ENCODE measurements at regions not wholly inside any gene's neighbourhood (a gene's known extent, or its start where the extent isn't known, plus 50 kb on each side); places are given as distances from the start of the nearest gene placed in this dataset.

DNA sequence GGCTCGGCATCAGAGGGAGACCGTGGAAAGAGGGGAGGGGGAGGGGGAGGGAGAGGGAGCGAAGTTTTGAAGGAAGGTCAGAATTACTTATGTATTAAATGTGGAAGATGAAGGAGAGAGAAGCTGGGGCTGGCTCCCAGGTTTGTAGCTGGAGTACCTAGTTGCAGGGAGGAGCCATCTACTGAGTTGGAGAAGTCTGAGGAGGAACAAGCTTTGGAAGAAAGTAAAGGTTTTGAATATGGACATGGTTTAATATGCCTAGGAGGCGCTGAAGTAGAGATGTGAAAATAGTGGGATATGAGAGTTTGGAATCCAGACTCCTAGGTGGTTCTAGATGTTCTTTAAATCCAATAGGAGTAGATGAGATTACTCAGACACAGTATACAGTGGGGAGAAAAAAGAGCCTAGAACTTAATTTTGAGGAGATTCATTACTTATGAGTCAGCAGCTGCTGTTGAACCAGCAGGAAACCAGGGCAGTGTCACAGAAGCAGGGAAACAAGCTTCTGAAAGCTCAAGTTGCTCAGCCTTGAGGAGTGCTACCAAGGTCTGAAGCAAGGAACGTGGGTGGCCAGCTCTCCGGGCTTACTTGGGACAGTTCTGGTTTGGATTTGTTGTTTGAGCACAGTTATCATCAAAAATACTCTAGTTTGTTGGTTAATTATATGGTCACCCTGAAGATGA is 149.3 kb downstream of the UTRN start:
- DNase-seq (no peak), ATAC-seq (ENCODE audit: poor library complexity) (no peak)
- H3K36me3 ChIP-seq (ENCODE audit: insufficient read depth, low read length) = peaks cover 69% of the 10 kb centered on the region
- Mint-ChIP-seq H3K4me1 (ENCODE audit: low read depth) (no peaks in the 10 kb centered on the region), H3K9me3 (no peaks in the 10 kb centered on the region), H3K4me3 (no peak overlapping the region), H3K27me3 (no peaks in the 10 kb centered on the region), H3K27ac (no peak overlapping the region), H3K36me3 (ENCODE audit: low read depth) (peaks cover 84% of the 10 kb centered on the region)
- H3K27ac ChIP-seq (ENCODE audit: low read depth in 1 of 2, low read length in 2 of 2) = no peak overlapping the region
- POLR2A ChIA-PET = interaction anchor here (0.6 kb wide), 1 partner anchor 127 kb away, joined by 3 read pairs; no protein-coding TSS in a partner anchor
- no peaks in the 10 kb centered on the region for H3K9me3 ChIP-seq (ENCODE audit: control insufficient read depth in 1 of 2, insufficient read depth in 1 of 2, low read length in 2 of 2)
- H3K27me3 ChIP-seq (ENCODE audit: control insufficient read depth in 1 of 2, insufficient read depth in 2 of 2, low read length in 2 of 2) = no peaks in the 10 kb centered on the region
- intact Hi-C loops (cut with DNase I, micrococcal nuclease) = no loop called here
- TF ChIP-seq, protein P1, sequence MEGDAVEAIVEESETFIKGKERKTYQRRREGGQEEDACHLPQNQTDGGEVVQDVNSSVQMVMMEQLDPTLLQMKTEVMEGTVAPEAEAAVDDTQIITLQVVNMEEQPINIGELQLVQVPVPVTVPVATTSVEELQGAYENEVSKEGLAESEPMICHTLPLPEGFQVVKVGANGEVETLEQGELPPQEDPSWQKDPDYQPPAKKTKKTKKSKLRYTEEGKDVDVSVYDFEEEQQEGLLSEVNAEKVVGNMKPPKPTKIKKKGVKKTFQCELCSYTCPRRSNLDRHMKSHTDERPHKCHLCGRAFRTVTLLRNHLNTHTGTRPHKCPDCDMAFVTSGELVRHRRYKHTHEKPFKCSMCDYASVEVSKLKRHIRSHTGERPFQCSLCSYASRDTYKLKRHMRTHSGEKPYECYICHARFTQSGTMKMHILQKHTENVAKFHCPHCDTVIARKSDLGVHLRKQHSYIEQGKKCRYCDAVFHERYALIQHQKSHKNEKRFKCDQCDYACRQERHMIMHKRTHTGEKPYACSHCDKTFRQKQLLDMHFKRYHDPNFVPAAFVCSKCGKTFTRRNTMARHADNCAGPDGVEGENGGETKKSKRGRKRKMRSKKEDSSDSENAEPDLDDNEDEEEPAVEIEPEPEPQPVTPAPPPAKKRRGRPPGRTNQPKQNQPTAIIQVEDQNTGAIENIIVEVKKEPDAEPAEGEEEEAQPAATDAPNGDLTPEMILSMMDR (IDR thresholded peaks at IDR 0.05) = no peak
- CTCF ChIA-PET = no interaction called here
- no peak overlapping the region for H3K4me3 ChIP-seq (ENCODE audit: low read length)
- no peaks in the 10 kb centered on the region for H3K4me1 ChIP-seq (ENCODE audit: insufficient read depth, low read length)

DNA sequence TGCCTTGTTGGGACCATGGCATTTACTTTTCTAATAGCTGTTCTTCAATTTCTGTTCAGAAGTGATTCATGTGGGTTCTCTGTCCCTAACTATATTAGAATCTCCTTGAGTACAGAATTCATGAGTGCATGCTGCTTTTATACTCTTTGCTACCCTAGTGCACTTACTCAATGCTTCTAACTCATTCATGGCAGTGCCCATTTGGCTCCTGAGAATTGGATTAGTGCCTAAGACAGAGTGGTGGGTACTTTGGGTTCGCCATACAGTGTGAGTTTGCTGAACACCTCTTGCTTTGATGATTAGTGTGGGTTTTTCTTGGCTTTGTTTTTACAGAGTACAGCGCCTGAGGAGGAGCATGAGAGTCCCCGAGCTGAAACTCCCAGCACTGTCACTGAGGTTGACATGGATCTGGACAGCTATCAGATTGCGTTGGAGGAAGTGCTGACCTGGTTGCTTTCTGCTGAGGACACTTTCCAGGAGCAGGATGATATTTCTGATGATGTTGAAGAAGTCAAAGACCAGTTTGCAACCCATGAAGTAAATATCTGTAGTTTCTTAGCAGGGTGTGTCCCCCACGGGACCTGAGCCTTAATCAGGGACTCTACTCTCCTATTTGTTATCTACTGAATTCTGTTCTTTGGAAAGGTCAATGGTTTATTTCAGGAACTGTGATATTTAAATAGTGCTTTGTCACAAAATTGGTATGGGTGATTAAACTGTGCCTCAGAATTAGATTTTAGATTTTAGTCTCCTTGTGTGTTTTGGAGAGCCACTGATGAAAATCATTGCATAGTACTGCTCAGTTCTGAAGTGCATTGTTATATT is 150.7 kb downstream of the UTRN start:
- Mint-ChIP-seq H3K4me3 (no peak overlapping the region), H3K36me3 (ENCODE audit: low read depth) (peaks cover 85% of the 10 kb centered on the region), H3K4me1 (ENCODE audit: low read depth) (no peaks in the 10 kb centered on the region), H3K9me3 (no peaks in the 10 kb centered on the region), H3K27ac (no peak overlapping the region), H3K27me3 (no peaks in the 10 kb centered on the region)
- no peaks in the 10 kb centered on the region for H3K4me1 ChIP-seq (ENCODE audit: insufficient read depth, low read length)
- intact Hi-C loops (cut with DNase I, micrococcal nuclease) = no loop called here
- no peaks in the 10 kb centered on the region for H3K27me3 ChIP-seq (ENCODE audit: control insufficient read depth in 1 of 2, insufficient read depth in 2 of 2, low read length in 2 of 2)
- no peak overlapping the region for H3K4me3 ChIP-seq (ENCODE audit: low read length)
- CTCF ChIA-PET = no interaction called here
- H3K36me3 ChIP-seq (ENCODE audit: insufficient read depth, low read length) = peaks cover 69% of the 10 kb centered on the region
- TF ChIP-seq, protein P1 (IDR thresholded peaks at IDR 0.05) = no peak
- POLR2A ChIA-PET = no interaction called here
- H3K27ac ChIP-seq (ENCODE audit: low read depth in 1 of 2, low read length in 2 of 2) = no peak overlapping the region
- ATAC-seq (ENCODE audit: poor library complexity) (no peak), DNase-seq (no peak)
- no peaks in the 10 kb centered on the region for H3K9me3 ChIP-seq (ENCODE audit: control insufficient read depth in 1 of 2, insufficient read depth in 1 of 2, low read length in 2 of 2)

DNA sequence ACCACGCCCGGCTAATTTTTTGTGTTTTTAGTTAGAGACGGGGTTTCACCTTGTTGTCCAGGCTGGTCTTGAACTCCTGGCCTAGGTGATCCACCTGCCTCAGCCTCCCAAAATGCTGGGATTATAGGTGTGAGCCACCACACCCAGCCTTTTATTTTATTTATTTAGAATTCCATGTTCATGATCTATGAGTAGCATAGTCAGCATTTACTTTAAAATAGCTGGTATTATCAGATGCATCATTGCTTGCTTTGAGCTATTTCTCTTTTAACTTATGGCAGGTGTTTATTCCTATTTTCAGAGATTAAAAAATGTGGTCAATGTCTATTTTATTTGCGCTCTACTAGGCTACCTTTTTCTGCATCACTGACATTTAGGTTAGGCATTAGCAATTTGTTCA is 152.0 kb downstream of the UTRN start:
- no peak overlapping the region for H3K4me3 ChIP-seq (ENCODE audit: low read length)
- DNase-seq (no peak), ATAC-seq (ENCODE audit: poor library complexity) (no peak)
- CTCF ChIA-PET = no interaction called here
- Mint-ChIP-seq H3K27me3 (no peaks in the 10 kb centered on the region), H3K4me1 (ENCODE audit: low read depth) (no peaks in the 10 kb centered on the region), H3K9me3 (no peaks in the 10 kb centered on the region), H3K4me3 (no peak overlapping the region), H3K27ac (no peak overlapping the region), H3K36me3 (ENCODE audit: low read depth) (peaks cover 85% of the 10 kb centered on the region)
- no peaks in the 10 kb centered on the region for H3K4me1 ChIP-seq (ENCODE audit: insufficient read depth, low read length)
- intact Hi-C loops (cut with DNase I, micrococcal nuclease) = no loop called here
- H3K9me3 ChIP-seq (ENCODE audit: control insufficient read depth in 1 of 2, insufficient read depth in 1 of 2, low read length in 2 of 2) = peaks cover 4 to 7% of the 10 kb centered on the region in 2 experiments
- POLR2A ChIA-PET = no interaction called here
- H3K27me3 ChIP-seq (ENCODE audit: control insufficient read depth in 1 of 2, insufficient read depth in 2 of 2, low read length in 2 of 2) = no peaks in the 10 kb centered on the region
- H3K27ac ChIP-seq (ENCODE audit: low read depth in 1 of 2, low read length in 2 of 2) = no peak overlapping the region
- TF ChIP-seq, protein P1 (IDR thresholded peaks at IDR 0.05) = no peak
- peaks cover 69% of the 10 kb centered on the region for H3K36me3 ChIP-seq (ENCODE audit: insufficient read depth, low read length)

All from CD4-positive, alpha-beta T cell (primary cell).